GM12878 (cell line): ENCODE measurements at regions not wholly inside any gene's neighbourhood (a gene's known extent, or its start where the extent isn't known, plus 50 kb on each side); places are given as distances from the start of the nearest gene placed in this dataset.

Experiments used
- BHLHE40 ChIP-seq, 2 experiments: fragments of 450-650 bp in 1 of 2; IDR thresholded peaks; 2 replicates each; pipeline ENCODE4 v1.6.1; 2011 to 2017; ENCODE audit warnings: low read depth in 2 of 2, borderline replicate concordance in 1 of 2, improper control_type of control experiment in 1 of 2, low read length in 1 of 2, mild to moderate bottlenecking in 1 of 2
- EZH2 ChIP-seq: IDR thresholded peaks from 2 replicates; pipeline ENCODE4 v1.6.1; 2012; ENCODE audit warnings: low read depth, mild to moderate bottlenecking, control low read depth, inconsistent platforms, low read length, borderline replicate concordance; ENCODE audit not compliant: control insufficient read depth
- FOXM1 ChIP-seq: IDR thresholded peaks from 2 replicates; pipeline ENCODE4 v1.6.1; 2012; ENCODE audit warnings: low read depth, mild to moderate bottlenecking, inconsistent platforms, low read length, moderate library complexity
- MXI1 ChIP-seq: fragments of 150-350 bp; IDR thresholded peaks from 2 replicates; pipeline ENCODE4 v1.6.1; 2011; ENCODE audit warnings: low read depth, mild to moderate bottlenecking, inconsistent platforms, low read length, improper control_type of control experiment
- NFYB ChIP-seq: IDR thresholded peaks from 2 replicates; pipeline ENCODE4 v1.6.1; 2011; ENCODE audit warnings: low read depth, mild to moderate bottlenecking, low read length, improper control_type of control experiment, moderate library complexity; ENCODE audit not compliant: insufficient read depth
- SRF ChIP-seq, 2 experiments: IDR thresholded peaks; 2 replicates each; pipeline ENCODE4 v1.6.1; 2011; ENCODE audit warnings: low read depth in 2 of 2, low read length in 2 of 2, mild to moderate bottlenecking in 1 of 2, moderate library complexity in 1 of 2
- SUPT20H ChIP-seq: IDR thresholded peaks from 2 replicates; pipeline ENCODE4 v1.6.1; 2011; ENCODE audit warnings: low read depth, mild to moderate bottlenecking, low read length, moderate library complexity, borderline replicate concordance; ENCODE audit not compliant: control insufficient read depth
- TF ChIP-seq, protein P1 (sequence below), 3 experiments: IDR thresholded peaks in 2 of 3; conservative IDR thresholded peaks in 1 of 3; 2 replicates each; pipeline ENCODE4 v1.5.1; 2011; ENCODE audit warnings: low read depth in 3 of 3, low read length in 3 of 3, mild to moderate bottlenecking in 3 of 3, control low read depth in 2 of 3, moderate library complexity in 2 of 3, inconsistent platforms in 1 of 3, mixed read lengths in 1 of 3; ENCODE audit not compliant: control insufficient read depth in 2 of 3, insufficient read depth in 1 of 3; ENCODE audit errors: extremely low read depth in 1 of 3

DNA sequence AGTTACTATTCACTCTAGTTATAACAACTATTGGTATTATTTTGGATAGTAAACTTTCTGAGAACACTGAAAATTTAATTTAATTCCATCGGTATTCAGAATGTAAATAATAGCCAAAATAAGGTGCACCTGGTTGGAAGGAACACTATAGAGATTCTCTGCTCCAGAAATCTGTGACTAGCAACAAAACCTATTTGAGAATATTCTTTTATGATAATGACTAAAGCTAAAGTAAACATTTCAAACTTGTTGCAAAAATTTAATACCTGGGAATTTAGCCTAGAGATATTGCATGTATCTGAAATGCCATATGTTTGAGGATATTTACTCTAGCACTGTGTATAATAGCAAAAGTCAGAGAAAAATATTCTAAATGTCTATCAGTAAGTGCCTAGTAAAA, 144.1 kb downstream of the PLK2 start:
- TF ChIP-seq, protein P1, sequence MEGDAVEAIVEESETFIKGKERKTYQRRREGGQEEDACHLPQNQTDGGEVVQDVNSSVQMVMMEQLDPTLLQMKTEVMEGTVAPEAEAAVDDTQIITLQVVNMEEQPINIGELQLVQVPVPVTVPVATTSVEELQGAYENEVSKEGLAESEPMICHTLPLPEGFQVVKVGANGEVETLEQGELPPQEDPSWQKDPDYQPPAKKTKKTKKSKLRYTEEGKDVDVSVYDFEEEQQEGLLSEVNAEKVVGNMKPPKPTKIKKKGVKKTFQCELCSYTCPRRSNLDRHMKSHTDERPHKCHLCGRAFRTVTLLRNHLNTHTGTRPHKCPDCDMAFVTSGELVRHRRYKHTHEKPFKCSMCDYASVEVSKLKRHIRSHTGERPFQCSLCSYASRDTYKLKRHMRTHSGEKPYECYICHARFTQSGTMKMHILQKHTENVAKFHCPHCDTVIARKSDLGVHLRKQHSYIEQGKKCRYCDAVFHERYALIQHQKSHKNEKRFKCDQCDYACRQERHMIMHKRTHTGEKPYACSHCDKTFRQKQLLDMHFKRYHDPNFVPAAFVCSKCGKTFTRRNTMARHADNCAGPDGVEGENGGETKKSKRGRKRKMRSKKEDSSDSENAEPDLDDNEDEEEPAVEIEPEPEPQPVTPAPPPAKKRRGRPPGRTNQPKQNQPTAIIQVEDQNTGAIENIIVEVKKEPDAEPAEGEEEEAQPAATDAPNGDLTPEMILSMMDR (IDR thresholded peaks at IDR 0.05 in 2 of 3, conservative IDR thresholded peaks at IDR 0.05 in 1 of 3; ENCODE audit: control insufficient read depth in 2 of 3, extremely low read depth in 1 of 3, insufficient read depth in 1 of 3, low read depth in 3 of 3, low read length in 3 of 3) = no peak
- no peak for TF ChIP-seq EZH2
- no peak for TF ChIP-seq BHLHE40 (IDR thresholded peaks at IDR 0.05; ENCODE audit: borderline replicate concordance in 1 of 2, low read depth in 2 of 2, low read length in 1 of 2)
- TF ChIP-seq FOXM1 = no peak
- TF ChIP-seq SUPT20H = no peak
- no peak for TF ChIP-seq SRF (IDR thresholded peaks at IDR 0.05; ENCODE audit: low read depth in 2 of 2, low read length in 2 of 2)
- no peak for TF ChIP-seq MXI1
- no peak for TF ChIP-seq NFYB
